Posterior cingulate gyrus (tissue), 11 donors: ENCODE measurements at regions not wholly inside any gene's neighbourhood (a gene's known extent, or its start where the extent isn't known, plus 50 kb on each side); places are given as distances from the start of the nearest gene placed in this dataset.

Experiments
- DNase-seq, 10 donors: peaks; one replicate each; pipeline versions ENCODE4 v3.0.0 to v3.0.0-alpha.2; 2020 to 2021; ENCODE audit warnings: mixed read lengths in 3 of 10
- intact Hi-C: fragments of 100-400 bp; cut with DNase I; formaldehyde crosslinking; loops from one replicate; pipeline ENCODE4 v1.15.1; 2023

GRCh38 chr6:3643921-3644738 lies 107.4 kb downstream of the PXDC1 start:
- no peak for DNase-seq
- intact Hi-C loops, result no loop called here

GRCh38 chr6:3640868-3641267 lies 110.6 kb downstream of the PXDC1 start:
- DNase-seq, result no peak
- intact Hi-C loops, result no loop called here

GRCh38 chr6:3638662-3639061 lies 112.9 kb downstream of the PXDC1 start:
- no peak for DNase-seq
- intact Hi-C loops, result no loop called here

GRCh38 chr6:3636060-3636459 lies 115.5 kb downstream of the PXDC1 start:
- DNase-seq, result no peak
- intact Hi-C loops, result no loop called here

GRCh38 chr6:3635482-3635881 lies 116.0 kb downstream of the PXDC1 start:
- intact Hi-C loops, result no loop called here
- DNase-seq, result peak in 2 of 10 donors; percentile 35 to 91

- intact Hi-C loops, result no loop called here
- no peak for DNase-seq
These were observed 117.2 kb downstream of the PXDC1 start for GRCh38 chr6:3634280-3634816.

- intact Hi-C loops, result no loop called here
These were observed 117.8 kb downstream of the PXDC1 start for GRCh38 chr6:3633711-3634110.

GRCh38 chr6:3631877-3632276 lies 119.6 kb downstream of the PXDC1 start:
- DNase-seq, result no peak
- intact Hi-C loops, result no loop called here

More at GRCh38 chr6:3633711-3634110, 117.8 kb downstream of the PXDC1 start:
- DNase-seq, result no peak

GRCh38 chr6:3631186-3631585 lies 120.3 kb downstream of the PXDC1 start:
- intact Hi-C loops, result no loop called here
- no peak for DNase-seq

GRCh38 chr6:3630258-3630835 lies 121.2 kb downstream of the PXDC1 start:
- intact Hi-C loops, result no loop called here

GRCh38 chr6:3627956-3628835 lies 123.3 kb downstream of the PXDC1 start:
- no peak for DNase-seq
- intact Hi-C loops, result no loop called here

More at GRCh38 chr6:3630258-3630835, 121.2 kb downstream of the PXDC1 start:
- DNase-seq, result no peak

GRCh38 chr6:3627501-3627900 lies 124.0 kb downstream of the PXDC1 start:
- intact Hi-C loops, result no loop called here
- DNase-seq, result no peak

- intact Hi-C loops, result no loop called here
- no peak for DNase-seq
These were observed 125.4 kb downstream of the PXDC1 start for GRCh38 chr6:3625980-3626563.

- DNase-seq, result peak in 2 of 10 donors; percentile 26 to 88
- intact Hi-C loops, result no loop called here
These were observed 126.1 kb downstream of the PXDC1 start for GRCh38 chr6:3625149-3625979.

- DNase-seq, result no peak
- intact Hi-C loops, result no loop called here
These were observed 127.0 kb downstream of the PXDC1 start for GRCh38 chr6:3624250-3625136.

GRCh38 chr6:3623451-3624249 lies 127.9 kb downstream of the PXDC1 start:
- intact Hi-C loops, result no loop called here
- DNase-seq, result peak in 1 of 10 donors; percentile 83

- no peak for DNase-seq
- intact Hi-C loops, result no loop called here
These were observed 130.1 kb downstream of the PXDC1 start for GRCh38 chr6:3621411-3621810.

- intact Hi-C loops, result no loop called here
- no peak for DNase-seq
These were observed 130.6 kb downstream of the PXDC1 start for GRCh38 chr6:3620937-3621336.
